NCI-H128 (cell line): ENCODE measurements at regions not wholly inside any gene's neighbourhood (a gene's known extent, or its start where the extent isn't known, plus 50 kb on each side); places are given as distances from the start of the nearest gene placed in this dataset.

Source experiments
- DNase-seq: peaks from one replicate; lab custom pipeline; 2025; ENCODE audit not compliant: unreplicated experiment; lab: John Stamatoyannopoulos, UW

- DNase-seq: no peak
These were observed 92.5 kb upstream of the RBBP8 start for GRCh38 chr18:22840606-22841144.

- no peak for DNase-seq
These were observed 91.3 kb upstream of the RBBP8 start for GRCh38 chr18:22841840-22842239.

- no peak for DNase-seq
These were observed 88.9 kb upstream of the RBBP8 start for GRCh38 chr18:22844190-22844589.

- DNase-seq: no peak
These were observed 88.5 kb upstream of the RBBP8 start for GRCh38 chr18:22844628-22845027.

DNA sequence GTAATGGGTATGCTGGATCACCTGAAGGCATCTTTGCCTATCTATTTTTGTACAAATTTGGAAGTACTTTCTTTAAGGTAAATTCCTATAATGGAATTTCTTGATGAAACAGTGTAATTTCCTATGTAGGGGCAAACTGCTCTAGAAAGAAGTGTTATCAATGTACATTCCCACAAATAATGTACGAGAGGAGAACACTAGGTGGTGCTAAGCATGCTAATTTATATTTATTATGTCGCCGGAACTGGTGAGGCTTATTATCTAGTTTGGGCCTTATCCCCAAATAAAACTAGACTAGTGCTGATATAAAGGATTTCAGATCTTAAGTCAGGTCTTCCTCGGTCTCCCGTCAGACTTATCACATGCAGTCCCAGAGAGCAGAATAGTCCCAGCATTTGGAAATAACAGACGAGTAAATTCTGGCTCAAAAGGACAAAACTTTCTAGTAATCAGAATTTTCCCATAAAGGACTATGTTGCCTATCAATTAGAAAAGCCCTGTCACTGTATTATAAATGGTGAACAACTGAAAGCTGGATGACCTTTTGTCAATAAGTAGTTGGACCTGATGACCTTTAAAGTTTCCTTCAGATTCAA, 86.9 kb upstream of the RBBP8 start:
- DNase-seq: no peak

GRCh38 chr18:22846697-22847096, 86.4 kb upstream of the RBBP8 start:
- DNase-seq: no peak

DNA sequence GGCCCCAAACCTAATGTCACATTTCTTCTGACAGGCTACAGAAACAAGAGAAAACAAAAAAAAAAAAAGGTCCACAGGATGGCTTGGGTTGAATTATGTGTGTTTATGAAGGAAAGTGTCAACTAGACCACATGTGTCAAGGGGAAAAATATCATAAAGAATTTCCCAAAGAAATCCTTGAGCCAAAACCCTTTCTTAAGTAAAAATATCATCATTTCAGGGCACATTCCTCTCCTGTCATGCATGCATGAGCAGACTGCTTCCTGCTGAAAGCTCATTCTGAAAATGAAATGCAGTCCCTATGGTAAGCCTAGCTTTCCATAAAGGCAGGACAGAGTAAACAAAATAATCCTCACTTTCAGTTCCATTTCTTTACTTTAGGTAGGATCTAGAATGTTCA, 85.7 kb upstream of the RBBP8 start:
- no peak for DNase-seq

DNA sequence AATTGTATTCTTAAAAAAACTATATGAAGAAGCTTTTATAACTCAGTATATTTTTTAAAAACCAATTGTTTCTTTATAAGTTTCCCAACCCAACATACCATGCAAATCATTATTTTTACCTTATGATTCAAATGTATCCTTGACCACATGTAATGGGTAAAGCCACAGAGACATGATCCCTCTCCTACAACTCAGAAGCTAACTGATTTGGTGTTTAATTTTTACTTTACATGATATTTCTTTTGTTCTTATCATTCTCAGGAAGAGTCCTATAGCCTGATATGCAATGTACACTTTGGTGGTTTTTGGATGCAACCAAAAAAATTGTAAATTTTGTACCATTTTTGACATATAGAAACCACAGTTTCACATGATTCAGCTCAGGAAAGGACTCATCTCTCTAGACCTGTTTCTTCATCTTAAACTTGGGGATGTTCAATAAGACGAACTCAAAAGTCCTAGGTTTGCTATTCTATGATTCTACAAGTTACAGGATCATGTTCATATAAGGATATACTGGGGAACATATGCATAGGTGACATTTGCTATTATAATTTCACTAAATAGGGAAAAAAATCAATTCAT, 85.2 kb upstream of the RBBP8 start:
- DNase-seq: no peak

DNA sequence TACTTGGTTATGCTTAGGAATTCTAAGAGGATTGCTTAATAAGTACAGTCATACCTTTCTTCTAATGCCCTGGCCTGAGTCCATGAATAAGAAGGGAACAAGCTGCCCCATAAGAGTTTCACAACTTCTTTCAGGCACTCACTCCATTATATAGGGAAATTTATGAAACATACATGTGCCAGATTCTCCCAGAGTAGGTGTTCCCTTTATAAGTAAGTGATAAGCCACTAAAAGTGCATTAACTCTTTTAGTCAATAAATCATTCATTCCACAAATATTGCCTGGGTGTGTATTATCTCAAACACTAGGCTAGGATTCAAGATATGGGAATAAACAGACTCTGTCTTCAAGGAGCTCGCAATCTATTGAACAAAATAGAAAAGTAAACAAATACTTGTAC, 84.5 kb upstream of the RBBP8 start:
- DNase-seq: no peak

GRCh38 chr18:22856870-22857269, 76.3 kb upstream of the RBBP8 start:
- no peak for DNase-seq

DNA sequence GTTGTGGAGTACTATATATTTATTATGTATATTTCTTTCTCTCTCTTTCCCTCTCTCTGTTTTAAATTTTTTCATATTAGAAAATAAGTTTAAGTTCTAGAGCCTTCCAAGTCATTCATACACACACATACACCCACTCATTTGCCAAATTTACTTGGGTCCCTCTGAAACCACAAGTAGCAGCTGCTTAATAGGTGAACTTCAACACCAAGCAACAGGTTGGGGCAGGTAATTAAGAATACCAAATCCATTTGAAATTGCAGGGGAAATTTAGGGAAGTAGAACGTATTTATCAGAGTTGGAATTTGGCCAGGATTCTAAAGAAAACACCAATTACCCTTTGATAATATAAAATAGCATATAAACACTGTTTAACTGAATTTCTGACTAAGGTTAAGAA, 75.0 kb upstream of the RBBP8 start:
- no peak for DNase-seq

- no peak for DNase-seq
These were observed 72.3 kb upstream of the RBBP8 start for GRCh38 chr18:22860807-22861206.

GRCh38 chr18:22865354-22866116, 67.6 kb upstream of the RBBP8 start:
- no peak for DNase-seq

GRCh38 chr18:22868831-22869230, 64.3 kb upstream of the RBBP8 start:
- no peak for DNase-seq

DNA sequence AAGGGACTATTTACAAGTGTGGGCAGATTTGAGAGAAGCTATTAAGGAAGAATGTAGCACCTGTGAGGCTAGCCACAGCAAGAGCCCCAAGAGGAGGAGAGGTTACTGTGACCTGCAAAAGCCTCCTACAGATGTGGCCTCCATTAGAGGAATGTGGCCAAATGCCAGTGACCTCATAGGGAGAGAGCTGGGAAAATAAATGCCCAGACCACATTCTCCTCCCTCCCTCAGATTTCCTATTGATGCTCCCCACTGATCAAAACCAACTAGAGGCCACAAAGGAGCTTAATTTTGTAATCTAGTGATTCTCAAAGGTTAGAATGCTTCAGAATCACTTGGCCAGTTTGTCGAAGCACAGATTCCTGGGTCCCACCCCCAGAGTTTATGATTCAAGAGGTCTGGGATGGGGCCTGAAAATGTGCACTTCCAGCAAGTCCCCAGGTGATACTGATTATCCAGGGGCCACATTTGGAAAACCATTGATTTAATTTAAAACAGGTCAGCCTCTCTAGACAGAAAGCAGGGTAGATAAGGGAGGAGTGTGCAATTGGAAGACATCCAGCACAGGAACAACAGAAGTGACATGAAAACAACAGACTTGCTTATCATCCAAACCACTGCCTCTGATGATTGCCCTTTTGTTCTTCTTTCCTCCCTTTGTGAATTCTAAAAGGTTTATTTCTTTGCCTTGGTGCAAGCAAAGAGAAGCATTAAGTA, 61.2 kb upstream of the RBBP8 start:
- DNase-seq: no peak

DNA sequence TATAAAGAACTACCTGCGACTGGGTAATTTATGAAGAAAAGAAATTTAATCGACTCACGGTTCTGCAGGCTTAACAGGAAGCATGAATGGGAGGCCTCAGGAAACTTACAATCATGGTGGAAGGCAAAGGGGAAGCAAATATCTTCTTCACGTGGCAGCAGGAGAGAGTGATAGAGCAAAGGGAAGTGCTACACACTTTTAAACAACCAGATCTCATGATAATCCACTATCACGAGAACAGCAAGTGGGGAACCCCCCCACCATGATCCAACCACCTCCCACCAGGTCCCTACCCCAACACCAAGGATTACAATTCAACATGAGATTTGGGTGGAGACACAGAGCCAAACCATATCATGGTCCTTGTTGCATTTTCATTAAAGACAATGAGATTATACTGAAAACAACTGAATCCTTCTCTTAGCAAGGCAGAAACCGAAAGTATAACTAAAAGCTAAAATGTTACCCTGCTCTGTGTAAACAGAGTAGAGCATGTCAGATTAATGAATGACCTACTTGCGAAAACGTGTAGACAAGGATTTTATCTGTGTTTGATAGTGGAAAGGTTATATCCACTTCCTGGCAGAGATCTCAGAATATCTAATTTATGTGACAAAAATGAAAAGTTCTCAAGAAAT, 60.1 kb upstream of the RBBP8 start:
- no peak for DNase-seq

DNA sequence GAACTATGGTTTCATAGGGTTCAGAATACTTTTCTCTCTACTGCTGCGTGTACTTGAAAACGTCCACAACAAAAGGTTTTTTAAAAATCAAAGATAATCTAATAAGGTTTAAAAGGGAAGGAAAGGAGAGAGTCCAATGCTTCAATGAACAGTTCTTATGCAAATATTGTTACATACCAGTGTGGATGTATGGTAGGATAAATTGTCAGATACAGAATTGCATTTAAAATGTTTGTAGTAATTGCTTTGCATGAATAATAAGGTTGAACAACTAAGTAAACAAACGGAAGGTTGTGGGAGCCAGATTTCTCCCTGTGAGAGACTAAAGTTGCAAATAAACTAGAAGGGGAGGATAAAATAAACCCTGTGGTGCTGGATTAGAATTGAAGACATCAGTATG, 53.8 kb upstream of the RBBP8 start:
- DNase-seq: no peak

DNA sequence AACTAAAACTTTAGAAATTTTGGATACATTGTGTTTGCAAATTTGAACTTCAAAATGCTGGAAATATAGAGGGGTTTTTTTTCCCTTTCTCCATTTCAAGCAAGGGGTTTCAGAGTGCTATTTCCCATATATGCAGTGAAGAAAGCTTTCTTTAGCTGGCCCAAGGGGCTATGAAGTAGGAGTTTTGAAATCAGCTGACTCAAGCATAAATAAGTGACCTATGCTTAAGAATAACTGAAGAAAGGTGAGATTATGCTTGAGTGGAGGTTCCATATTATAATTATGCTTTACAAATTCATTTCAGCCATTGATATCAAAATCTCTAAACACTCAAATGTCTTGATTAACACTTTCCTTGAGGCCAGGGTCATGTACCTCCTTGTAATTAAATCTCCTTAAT, 51.0 kb upstream of the RBBP8 start:
- DNase-seq: no peak

GRCh38 chr18:22883179-22883578, 49.9 kb upstream of the RBBP8 start:
- DNase-seq: no peak
